ENCODE measurements at regions not wholly inside any gene's neighbourhood (a gene's known extent, or its start where the extent isn't known, plus 50 kb on each side); places are given as distances from the start of the nearest gene placed in this dataset.

DNA sequence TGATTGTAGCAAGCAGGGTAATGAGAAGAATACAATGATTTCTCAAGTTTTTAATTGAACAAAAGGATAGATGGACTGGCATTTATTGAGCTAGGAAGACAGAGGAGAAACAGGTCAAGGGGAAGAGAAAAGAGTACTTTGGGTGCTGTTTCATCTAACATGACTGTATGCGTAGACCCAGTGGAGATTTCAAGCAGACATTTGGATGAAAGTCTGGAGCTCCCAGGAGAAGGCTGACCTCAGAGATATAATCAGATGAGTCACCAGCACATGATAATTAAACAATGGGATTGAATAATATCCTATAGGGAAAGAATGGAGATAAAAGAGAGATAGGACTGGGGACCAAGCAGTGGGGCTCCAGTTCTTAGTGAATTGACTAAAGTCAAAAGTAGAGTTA is 194.9 kb downstream of the ARRDC4 start:
- Histone ChIP-seq H3K36me3 (ENCODE audit: insufficient read depth, low read length) (no peaks in the 10 kb centered on the region), H3K27ac (no peak overlapping the region), H3K9me3 (ENCODE audit: low read depth, low read length) (no peaks in the 10 kb centered on the region), H3K4me3 (no peak overlapping the region), H3K9ac (ENCODE audit: insufficient read length) (no peak overlapping the region)
- DNase-seq (ENCODE audit: low read depth, low spot score), result no peak
- TF ChIP-seq EZH2 (IDR thresholded peaks at IDR 0.05) (no peak), POLR2AphosphoS5 (IDR thresholded peaks at IDR 0.05; ENCODE audit: borderline replicate concordance, low read depth, low read length) (no peak), FOXP2 (optimal IDR thresholded peaks at IDR 0.05; ENCODE audit: control extremely low read depth, extremely low read length, insufficient read depth) (no peak)

DNA sequence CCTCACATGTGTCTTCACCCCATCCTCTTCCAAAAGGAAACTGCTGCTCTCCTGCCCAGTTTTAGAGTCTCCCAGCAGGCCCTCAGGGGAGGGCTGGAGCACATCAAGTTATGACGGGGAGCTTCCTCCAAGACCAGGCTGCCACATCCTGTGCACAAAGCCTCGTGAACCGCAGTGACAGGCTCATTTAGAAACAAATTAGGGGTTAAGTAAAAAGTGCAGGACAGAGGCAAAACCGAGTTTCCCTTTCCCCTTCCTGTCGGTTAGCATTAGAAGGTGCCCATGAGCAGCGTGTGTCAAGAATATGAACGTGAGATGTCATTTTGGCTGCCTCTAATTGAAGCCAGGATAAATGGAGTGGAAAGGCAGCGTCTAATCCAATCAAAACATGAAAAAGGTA is 199.7 kb downstream of the ARRDC4 start:
- H3K9ac ChIP-seq (ENCODE audit: insufficient read length), result no peak overlapping the region
- TF ChIP-seq EZH2 (IDR thresholded peaks at IDR 0.05), result no peak
- TF ChIP-seq POLR2AphosphoS5 (IDR thresholded peaks at IDR 0.05; ENCODE audit: borderline replicate concordance, low read depth, low read length), result no peak
- no peak for TF ChIP-seq FOXP2 (optimal IDR thresholded peaks at IDR 0.05; ENCODE audit: control extremely low read depth, extremely low read length, insufficient read depth)
- no peak overlapping the region for H3K27ac ChIP-seq
- no peak for DNase-seq (ENCODE audit: low read depth, low spot score)
- H3K36me3 ChIP-seq (ENCODE audit: insufficient read depth, low read length), result no peaks in the 10 kb centered on the region
- no peak overlapping the region for H3K4me3 ChIP-seq
- H3K9me3 ChIP-seq (ENCODE audit: low read depth, low read length), result no peaks in the 10 kb centered on the region

DNA sequence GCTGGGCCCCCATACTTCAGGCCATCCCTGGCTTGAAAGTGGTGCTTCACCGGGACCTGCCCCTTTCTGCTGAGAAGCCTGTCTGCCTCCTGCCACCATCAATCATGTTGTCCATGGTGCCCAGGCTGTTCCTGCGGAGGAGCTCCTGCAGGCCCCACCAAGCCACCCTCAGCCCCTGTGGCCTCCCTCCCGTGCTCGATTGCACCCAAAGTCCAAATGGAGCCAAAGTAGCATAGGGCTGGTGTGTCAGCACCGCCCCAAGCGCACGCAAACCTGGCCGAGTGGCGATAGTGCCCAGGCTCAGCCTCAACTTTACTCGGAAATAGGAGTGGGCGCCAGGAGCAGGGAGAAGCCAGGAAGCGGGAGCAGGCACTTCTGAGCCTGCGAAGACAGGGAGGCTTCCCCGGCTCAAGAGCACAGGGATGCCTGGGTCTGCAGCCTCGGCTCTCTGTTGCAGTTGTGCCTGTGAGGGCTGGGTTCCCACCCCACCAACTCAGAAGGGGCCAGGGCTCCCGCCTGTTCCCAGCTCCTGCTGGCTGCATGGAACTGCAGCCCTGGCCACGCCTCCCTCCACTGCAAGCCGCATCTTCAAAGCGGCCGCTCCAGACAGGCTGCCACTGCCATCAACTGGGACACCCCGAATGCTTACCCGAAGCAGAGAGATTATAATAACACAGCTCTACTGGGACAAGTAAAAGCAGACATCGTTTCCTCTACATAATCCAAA is 203.0 kb downstream of the ARRDC4 start:
- no peaks in the 10 kb centered on the region for H3K9me3 ChIP-seq (ENCODE audit: low read depth, low read length)
- H3K4me3 ChIP-seq, result no peak overlapping the region
- H3K27ac ChIP-seq, result no peak overlapping the region

DNA sequence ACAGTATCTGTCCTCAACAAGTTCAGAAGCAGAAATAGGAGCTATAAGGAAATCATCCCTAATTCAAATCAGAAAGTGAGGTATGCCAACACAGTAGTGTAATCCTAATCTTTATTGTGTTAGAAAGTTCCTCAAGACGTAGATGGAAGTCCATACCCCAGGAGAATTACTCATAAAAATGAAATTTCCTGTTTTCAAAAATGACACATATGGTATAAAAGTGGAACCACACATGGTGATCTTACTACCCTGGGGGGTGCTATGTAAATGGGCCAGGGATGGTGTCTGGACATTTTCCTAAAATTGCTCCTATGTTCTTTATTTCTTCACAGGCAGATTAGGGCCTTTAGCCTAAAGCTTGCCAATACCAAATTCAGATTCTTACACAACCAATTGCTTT is 204.1 kb downstream of the ARRDC4 start:
- TF ChIP-seq EZH2 (IDR thresholded peaks at IDR 0.05) (no peak), POLR2AphosphoS5 (IDR thresholded peaks at IDR 0.05; ENCODE audit: borderline replicate concordance, low read depth, low read length) (no peak), FOXP2 (optimal IDR thresholded peaks at IDR 0.05; ENCODE audit: control extremely low read depth, extremely low read length, insufficient read depth) (no peak)
- Histone ChIP-seq H3K9me3 (ENCODE audit: low read depth, low read length) (no peaks in the 10 kb centered on the region), H3K27ac (no peak overlapping the region), H3K4me3 (no peak overlapping the region), H3K9ac (ENCODE audit: insufficient read length) (no peak overlapping the region), H3K36me3 (ENCODE audit: insufficient read depth, low read length) (no peaks in the 10 kb centered on the region)
- DNase-seq (ENCODE audit: low read depth, low spot score), result no peak

More for the DNA sequence above, 203.0 kb downstream of the ARRDC4 start:
- no peak for DNase-seq (ENCODE audit: low read depth, low spot score)
- TF ChIP-seq EZH2 (IDR thresholded peaks at IDR 0.05) (no peak), POLR2AphosphoS5 (IDR thresholded peaks at IDR 0.05; ENCODE audit: borderline replicate concordance, low read depth, low read length) (no peak), FOXP2 (optimal IDR thresholded peaks at IDR 0.05; ENCODE audit: control extremely low read depth, extremely low read length, insufficient read depth) (no peak)
- H3K36me3 ChIP-seq (ENCODE audit: insufficient read depth, low read length), result no peaks in the 10 kb centered on the region
- no peak overlapping the region for H3K9ac ChIP-seq (ENCODE audit: insufficient read length)

GRCh38 chr15:98164986-98165385 is 204.5 kb downstream of the ARRDC4 start:
- TF ChIP-seq POLR2AphosphoS5 (IDR thresholded peaks at IDR 0.05; ENCODE audit: borderline replicate concordance, low read depth, low read length) (no peak), FOXP2 (optimal IDR thresholded peaks at IDR 0.05; ENCODE audit: control extremely low read depth, extremely low read length, insufficient read depth) (no peak), EZH2 (IDR thresholded peaks at IDR 0.05) (no peak)
- DNase-seq (ENCODE audit: low read depth, low spot score), result no peak
- no peaks in the 10 kb centered on the region for H3K36me3 ChIP-seq (ENCODE audit: insufficient read depth, low read length)
- H3K9ac ChIP-seq (ENCODE audit: insufficient read length), result no peak overlapping the region
- H3K4me3 ChIP-seq, result no peak overlapping the region
- no peak overlapping the region for H3K27ac ChIP-seq
- H3K9me3 ChIP-seq (ENCODE audit: low read depth, low read length), result no peaks in the 10 kb centered on the region

- no peak for TF ChIP-seq FOXP2 (optimal IDR thresholded peaks at IDR 0.05; ENCODE audit: control extremely low read depth, extremely low read length, insufficient read depth)
- no peak for TF ChIP-seq EZH2 (IDR thresholded peaks at IDR 0.05)
- no peak for TF ChIP-seq POLR2AphosphoS5 (IDR thresholded peaks at IDR 0.05; ENCODE audit: borderline replicate concordance, low read depth, low read length)
- no peaks in the 10 kb centered on the region for H3K9me3 ChIP-seq (ENCODE audit: low read depth, low read length)
These were observed 207.3 kb downstream of the ARRDC4 start for GRCh38 chr15:98167722-98168268.

DNA sequence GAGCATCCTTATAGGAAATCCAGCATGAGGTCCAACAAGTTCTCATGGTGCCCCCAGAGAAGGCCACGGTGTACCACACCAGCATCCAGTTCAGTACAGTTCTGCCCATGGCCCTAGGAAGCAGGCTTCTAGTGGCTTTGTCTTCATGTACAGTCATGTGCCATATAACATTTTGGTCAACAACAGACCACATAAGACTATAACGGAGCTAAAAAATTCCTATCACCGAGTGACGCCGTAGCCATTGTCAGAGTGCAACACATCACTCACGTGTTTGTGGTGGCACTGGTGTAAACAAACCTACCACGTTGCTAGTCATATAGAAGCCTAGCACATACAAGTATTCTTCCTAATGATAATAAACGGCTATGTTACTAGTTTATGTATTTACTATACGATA is 209.0 kb downstream of the ARRDC4 start:
- H3K27ac ChIP-seq, result no peak overlapping the region
- no peak overlapping the region for H3K4me3 ChIP-seq
- H3K9me3 ChIP-seq (ENCODE audit: low read depth, low read length), result no peaks in the 10 kb centered on the region
- no peak for DNase-seq (ENCODE audit: low read depth, low spot score)
- no peaks in the 10 kb centered on the region for H3K36me3 ChIP-seq (ENCODE audit: insufficient read depth, low read length)
- H3K9ac ChIP-seq (ENCODE audit: insufficient read length), result no peak overlapping the region
- no peak for TF ChIP-seq POLR2AphosphoS5 (IDR thresholded peaks at IDR 0.05; ENCODE audit: borderline replicate concordance, low read depth, low read length)
- no peak for TF ChIP-seq FOXP2 (optimal IDR thresholded peaks at IDR 0.05; ENCODE audit: control extremely low read depth, extremely low read length, insufficient read depth)

More at GRCh38 chr15:98167722-98168268, 207.3 kb downstream of the ARRDC4 start:
- Histone ChIP-seq H3K36me3 (ENCODE audit: insufficient read depth, low read length) (no peaks in the 10 kb centered on the region), H3K9ac (ENCODE audit: insufficient read length) (no peak overlapping the region), H3K4me3 (no peak overlapping the region), H3K27ac (no peak overlapping the region)
- DNase-seq (ENCODE audit: low read depth, low spot score), result no peak

GRCh38 chr15:98174286-98174685 is 213.8 kb downstream of the ARRDC4 start:
- Histone ChIP-seq H3K27ac (no peak overlapping the region), H3K36me3 (ENCODE audit: insufficient read depth, low read length) (no peaks in the 10 kb centered on the region), H3K9ac (ENCODE audit: insufficient read length) (no peak overlapping the region), H3K4me3 (no peak overlapping the region), H3K9me3 (ENCODE audit: low read depth, low read length) (no peaks in the 10 kb centered on the region)
- DNase-seq (ENCODE audit: low read depth, low spot score), result no peak
- TF ChIP-seq EZH2 (IDR thresholded peaks at IDR 0.05) (no peak), POLR2AphosphoS5 (IDR thresholded peaks at IDR 0.05; ENCODE audit: borderline replicate concordance, low read depth, low read length) (no peak), FOXP2 (optimal IDR thresholded peaks at IDR 0.05; ENCODE audit: control extremely low read depth, extremely low read length, insufficient read depth) (no peak)
